ENCODE measurements at regions not wholly inside any gene's neighbourhood (a gene's known extent, or its start where the extent isn't known, plus 50 kb on each side); places are given as distances from the start of the nearest gene placed in this dataset.

GRCh38 chrY:7417946-7418345 lies 506.4 kb upstream of the AMELY start:
- Histone ChIP-seq H3F3A (replicated peaks; ENCODE audit: low read depth) (no peaks in the 10 kb centered on the region), H3K79me2 (replicated peaks; ENCODE audit: insufficient read depth) (no peaks in the 10 kb centered on the region), H3K4me1 (ENCODE audit: insufficient read depth) (0 out of 2 replicates have a peak, but pooled peaks cover 3% of the 10 kb centered on the region), H3K36me3 (ENCODE audit: insufficient read depth) (no peaks in the 10 kb centered on the region), H3K27ac (ENCODE audit: low read depth) (no peak overlapping the region), H2AFZ (no peak overlapping the region), H3K4me2 (no peak overlapping the region), H3K27me3 (ENCODE audit: insufficient read depth) (no peaks in the 10 kb centered on the region), H3K4me3 (no peak overlapping the region), H3K9me2 (ENCODE audit: insufficient read depth) (no peaks in the 10 kb centered on the region), H4K20me1 (replicated peaks; ENCODE audit: insufficient read depth) (no peaks in the 10 kb centered on the region)
- Mint-ChIP-seq H3K27ac (no peak overlapping the region), H3K36me3 (ENCODE audit: low read depth) (no peaks in the 10 kb centered on the region), H3K4me3 (no peak overlapping the region), H3K27me3 (ENCODE audit: insufficient read depth, low read depth, poor library complexity) (peaks cover 2% of the 10 kb centered on the region), H3K9me3 (no peaks in the 10 kb centered on the region), H3K4me1 (peaks cover 12% of the 10 kb centered on the region; the same call in 2 of the 3 replicates)
- DNase-seq (ENCODE audit: low spot score) (no peak), ATAC-seq (no peak)
- TF ChIP-seq STAT1 (IDR thresholded peaks at IDR 0.05; ENCODE audit: unreplicated experiment) (no peak), POLR2AphosphoS5 (IDR thresholded peaks at IDR 0.05; ENCODE audit: low read depth) (no peak), REST (IDR thresholded peaks at IDR 0.05; ENCODE audit: unreplicated experiment) (no peak)
- TF ChIP-seq, protein P1, sequence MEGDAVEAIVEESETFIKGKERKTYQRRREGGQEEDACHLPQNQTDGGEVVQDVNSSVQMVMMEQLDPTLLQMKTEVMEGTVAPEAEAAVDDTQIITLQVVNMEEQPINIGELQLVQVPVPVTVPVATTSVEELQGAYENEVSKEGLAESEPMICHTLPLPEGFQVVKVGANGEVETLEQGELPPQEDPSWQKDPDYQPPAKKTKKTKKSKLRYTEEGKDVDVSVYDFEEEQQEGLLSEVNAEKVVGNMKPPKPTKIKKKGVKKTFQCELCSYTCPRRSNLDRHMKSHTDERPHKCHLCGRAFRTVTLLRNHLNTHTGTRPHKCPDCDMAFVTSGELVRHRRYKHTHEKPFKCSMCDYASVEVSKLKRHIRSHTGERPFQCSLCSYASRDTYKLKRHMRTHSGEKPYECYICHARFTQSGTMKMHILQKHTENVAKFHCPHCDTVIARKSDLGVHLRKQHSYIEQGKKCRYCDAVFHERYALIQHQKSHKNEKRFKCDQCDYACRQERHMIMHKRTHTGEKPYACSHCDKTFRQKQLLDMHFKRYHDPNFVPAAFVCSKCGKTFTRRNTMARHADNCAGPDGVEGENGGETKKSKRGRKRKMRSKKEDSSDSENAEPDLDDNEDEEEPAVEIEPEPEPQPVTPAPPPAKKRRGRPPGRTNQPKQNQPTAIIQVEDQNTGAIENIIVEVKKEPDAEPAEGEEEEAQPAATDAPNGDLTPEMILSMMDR (conservative IDR thresholded peaks at IDR 0.05; ENCODE audit: low read depth in 2 of 2), result no peak
- TF ChIP-seq, protein P2, sequence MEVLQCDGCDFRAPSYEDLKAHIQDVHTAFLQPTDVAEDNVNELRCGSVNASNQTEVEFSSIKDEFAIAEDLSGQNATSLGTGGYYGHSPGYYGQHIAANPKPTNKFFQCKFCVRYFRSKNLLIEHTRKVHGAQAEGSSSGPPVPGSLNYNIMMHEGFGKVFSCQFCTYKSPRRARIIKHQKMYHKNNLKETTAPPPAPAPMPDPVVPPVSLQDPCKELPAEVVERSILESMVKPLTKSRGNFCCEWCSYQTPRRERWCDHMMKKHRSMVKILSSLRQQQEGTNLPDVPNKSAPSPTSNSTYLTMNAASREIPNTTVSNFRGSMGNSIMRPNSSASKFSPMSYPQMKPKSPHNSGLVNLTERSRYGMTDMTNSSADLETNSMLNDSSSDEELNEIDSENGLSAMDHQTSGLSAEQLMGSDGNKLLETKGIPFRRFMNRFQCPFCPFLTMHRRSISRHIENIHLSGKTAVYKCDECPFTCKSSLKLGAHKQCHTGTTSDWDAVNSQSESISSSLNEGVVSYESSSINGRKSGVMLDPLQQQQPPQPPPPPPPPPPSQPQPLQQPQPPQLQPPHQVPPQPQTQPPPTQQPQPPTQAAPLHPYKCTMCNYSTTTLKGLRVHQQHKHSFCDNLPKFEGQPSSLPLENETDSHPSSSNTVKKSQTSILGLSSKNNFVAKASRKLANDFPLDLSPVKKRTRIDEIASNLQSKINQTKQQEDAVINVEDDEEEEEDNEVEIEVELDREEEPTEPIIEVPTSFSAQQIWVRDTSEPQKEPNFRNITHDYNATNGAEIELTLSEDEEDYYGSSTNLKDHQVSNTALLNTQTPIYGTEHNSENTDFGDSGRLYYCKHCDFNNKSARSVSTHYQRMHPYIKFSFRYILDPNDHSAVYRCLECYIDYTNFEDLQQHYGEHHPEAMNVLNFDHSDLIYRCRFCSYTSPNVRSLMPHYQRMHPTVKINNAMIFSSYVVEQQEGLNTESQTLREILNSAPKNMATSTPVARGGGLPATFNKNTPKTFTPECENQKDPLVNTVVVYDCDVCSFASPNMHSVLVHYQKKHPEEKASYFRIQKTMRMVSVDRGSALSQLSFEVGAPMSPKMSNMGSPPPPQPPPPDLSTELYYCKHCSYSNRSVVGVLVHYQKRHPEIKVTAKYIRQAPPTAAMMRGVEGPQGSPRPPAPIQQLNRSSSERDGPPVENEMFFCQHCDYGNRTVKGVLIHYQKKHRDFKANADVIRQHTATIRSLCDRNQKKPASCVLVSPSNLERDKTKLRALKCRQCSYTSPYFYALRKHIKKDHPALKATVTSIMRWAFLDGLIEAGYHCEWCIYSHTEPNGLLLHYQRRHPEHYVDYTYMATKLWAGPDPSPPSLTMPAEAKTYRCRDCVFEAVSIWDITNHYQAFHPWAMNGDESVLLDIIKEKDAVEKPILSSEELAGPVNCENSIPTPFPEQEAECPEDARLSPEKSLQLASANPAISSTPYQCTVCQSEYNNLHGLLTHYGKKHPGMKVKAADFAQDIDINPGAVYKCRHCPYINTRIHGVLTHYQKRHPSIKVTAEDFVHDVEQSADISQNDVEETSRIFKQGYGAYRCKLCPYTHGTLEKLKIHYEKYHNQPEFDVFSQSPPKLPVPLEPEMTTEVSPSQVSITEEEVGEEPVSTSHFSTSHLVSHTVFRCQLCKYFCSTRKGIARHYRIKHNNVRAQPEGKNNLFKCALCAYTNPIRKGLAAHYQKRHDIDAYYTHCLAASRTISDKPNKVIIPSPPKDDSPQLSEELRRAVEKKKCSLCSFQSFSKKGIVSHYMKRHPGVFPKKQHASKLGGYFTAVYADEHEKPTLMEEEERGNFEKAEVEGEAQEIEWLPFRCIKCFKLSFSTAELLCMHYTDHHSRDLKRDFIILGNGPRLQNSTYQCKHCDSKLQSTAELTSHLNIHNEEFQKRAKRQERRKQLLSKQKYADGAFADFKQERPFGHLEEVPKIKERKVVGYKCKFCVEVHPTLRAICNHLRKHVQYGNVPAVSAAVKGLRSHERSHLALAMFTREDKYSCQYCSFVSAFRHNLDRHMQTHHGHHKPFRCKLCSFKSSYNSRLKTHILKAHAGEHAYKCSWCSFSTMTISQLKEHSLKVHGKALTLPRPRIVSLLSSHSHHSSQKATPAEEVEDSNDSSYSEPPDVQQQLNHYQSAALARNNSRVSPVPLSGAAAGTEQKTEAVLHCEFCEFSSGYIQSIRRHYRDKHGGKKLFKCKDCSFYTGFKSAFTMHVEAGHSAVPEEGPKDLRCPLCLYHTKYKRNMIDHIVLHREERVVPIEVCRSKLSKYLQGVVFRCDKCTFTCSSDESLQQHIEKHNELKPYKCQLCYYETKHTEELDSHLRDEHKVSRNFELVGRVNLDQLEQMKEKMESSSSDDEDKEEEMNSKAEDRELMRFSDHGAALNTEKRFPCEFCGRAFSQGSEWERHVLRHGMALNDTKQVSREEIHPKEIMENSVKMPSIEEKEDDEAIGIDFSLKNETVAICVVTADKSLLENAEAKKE (CRISPR knock-in tag; IDR thresholded peaks at IDR 0.05), result no peak

Measured in GM23338 (cell line).